ENCODE measurements at regions not wholly inside any gene's neighbourhood (a gene's known extent, or its start where the extent isn't known, plus 50 kb on each side); places are given as distances from the start of the nearest gene placed in this dataset.

- no peak for TF ChIP-seq CTCF (IDR thresholded peaks at IDR 0.05; ENCODE audit: borderline replicate concordance, insufficient read depth, low read depth, low read length)
- H3K4me3 ChIP-seq (ENCODE audit: low read depth, low read length) = no peak overlapping the region
These were observed 68.9 kb upstream of the KCNJ16 start for GRCh38 chr17:70006159-70006558.

GRCh38 chr17:70011750-70012149, 63.3 kb upstream of the KCNJ16 start:
- no peak overlapping the region for H3K4me3 ChIP-seq (ENCODE audit: low read depth, low read length)
- no peak for TF ChIP-seq CTCF (IDR thresholded peaks at IDR 0.05; ENCODE audit: borderline replicate concordance, insufficient read depth, low read depth, low read length)

GRCh38 chr17:70013911-70014310, 61.1 kb upstream of the KCNJ16 start:
- H3K4me3 ChIP-seq (ENCODE audit: low read depth, low read length) = no peak overlapping the region
- TF ChIP-seq CTCF (IDR thresholded peaks at IDR 0.05; ENCODE audit: borderline replicate concordance, insufficient read depth, low read depth, low read length) = no peak

- no peak for TF ChIP-seq CTCF (IDR thresholded peaks at IDR 0.05; ENCODE audit: borderline replicate concordance, insufficient read depth, low read depth, low read length)
These were observed 57.9 kb upstream of the KCNJ16 start for GRCh38 chr17:70017112-70017511.

GRCh38 chr17:70017941-70018340, 57.1 kb upstream of the KCNJ16 start:
- H3K4me3 ChIP-seq (ENCODE audit: low read depth, low read length) = no peak overlapping the region
- TF ChIP-seq CTCF (IDR thresholded peaks at IDR 0.05; ENCODE audit: borderline replicate concordance, insufficient read depth, low read depth, low read length) = no peak

More at GRCh38 chr17:70017112-70017511, 57.9 kb upstream of the KCNJ16 start:
- no peak overlapping the region for H3K4me3 ChIP-seq (ENCODE audit: low read depth, low read length)

GRCh38 chr17:70021726-70022125, 53.3 kb upstream of the KCNJ16 start:
- no peak for TF ChIP-seq CTCF (IDR thresholded peaks at IDR 0.05; ENCODE audit: borderline replicate concordance, insufficient read depth, low read depth, low read length)
- no peak overlapping the region for H3K4me3 ChIP-seq (ENCODE audit: low read depth, low read length)

- no peak for TF ChIP-seq CTCF (IDR thresholded peaks at IDR 0.05; ENCODE audit: borderline replicate concordance, insufficient read depth, low read depth, low read length)
- no peak overlapping the region for H3K4me3 ChIP-seq (ENCODE audit: low read depth, low read length)
These were observed 52.9 kb upstream of the KCNJ16 start for GRCh38 chr17:70022175-70022574.

All from GM12875 (cell line).